ENCODE measurements at regions not wholly inside any gene's neighbourhood (a gene's known extent, or its start where the extent isn't known, plus 50 kb on each side); places are given as distances from the start of the nearest gene placed in this dataset.
"Not testable (repeated sequence)": the region's sequence is repeated elsewhere in the genome, so short reads cannot be mapped to it uniquely, and the experiment has no call there.

DNA sequence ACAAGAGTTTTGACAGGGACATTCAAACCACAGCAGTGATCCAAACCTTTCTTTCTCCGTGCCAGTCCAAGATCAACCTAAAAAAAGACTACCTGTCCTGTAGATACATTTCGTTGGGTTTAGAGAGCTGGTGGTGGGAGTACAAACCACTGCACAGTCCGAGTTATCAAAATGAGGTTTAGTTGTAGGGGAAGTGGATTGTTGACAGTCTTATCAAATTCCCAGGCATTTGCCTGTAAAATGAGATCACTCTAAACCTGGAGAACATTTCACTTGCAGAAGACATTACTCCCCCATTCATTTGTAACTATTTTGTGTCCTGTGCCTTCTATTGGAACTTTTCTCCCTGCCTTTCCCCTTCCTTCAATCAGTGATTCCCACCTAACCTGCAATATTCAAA is 469.6 kb upstream of the JARID2 start:
- Mint-ChIP-seq H3K4me1 (ENCODE audit: low read depth) (peaks cover 29% of the 10 kb centered on the region), H3K27me3 (no peaks in the 10 kb centered on the region), H3K36me3 (ENCODE audit: insufficient read depth) (no peaks in the 10 kb centered on the region), H3K27ac (no peak overlapping the region), H3K4me3 (ENCODE audit: low read depth) (no peak overlapping the region), H3K9me3 (ENCODE audit: low read depth) (peaks cover 8% of the 10 kb centered on the region)
- TF ChIP-seq, protein P1, sequence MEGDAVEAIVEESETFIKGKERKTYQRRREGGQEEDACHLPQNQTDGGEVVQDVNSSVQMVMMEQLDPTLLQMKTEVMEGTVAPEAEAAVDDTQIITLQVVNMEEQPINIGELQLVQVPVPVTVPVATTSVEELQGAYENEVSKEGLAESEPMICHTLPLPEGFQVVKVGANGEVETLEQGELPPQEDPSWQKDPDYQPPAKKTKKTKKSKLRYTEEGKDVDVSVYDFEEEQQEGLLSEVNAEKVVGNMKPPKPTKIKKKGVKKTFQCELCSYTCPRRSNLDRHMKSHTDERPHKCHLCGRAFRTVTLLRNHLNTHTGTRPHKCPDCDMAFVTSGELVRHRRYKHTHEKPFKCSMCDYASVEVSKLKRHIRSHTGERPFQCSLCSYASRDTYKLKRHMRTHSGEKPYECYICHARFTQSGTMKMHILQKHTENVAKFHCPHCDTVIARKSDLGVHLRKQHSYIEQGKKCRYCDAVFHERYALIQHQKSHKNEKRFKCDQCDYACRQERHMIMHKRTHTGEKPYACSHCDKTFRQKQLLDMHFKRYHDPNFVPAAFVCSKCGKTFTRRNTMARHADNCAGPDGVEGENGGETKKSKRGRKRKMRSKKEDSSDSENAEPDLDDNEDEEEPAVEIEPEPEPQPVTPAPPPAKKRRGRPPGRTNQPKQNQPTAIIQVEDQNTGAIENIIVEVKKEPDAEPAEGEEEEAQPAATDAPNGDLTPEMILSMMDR (IDR thresholded peaks at IDR 0.05; ENCODE audit: unreplicated experiment) = no peak
- DNase-seq (ENCODE audit: low spot score, unreplicated experiment) = no peak

- H3K4me3 Mint-ChIP-seq (ENCODE audit: low read depth) = no peak overlapping the region
- TF ChIP-seq, protein P1 (IDR thresholded peaks at IDR 0.05; ENCODE audit: unreplicated experiment) = no peak
- no peak for DNase-seq (ENCODE audit: low spot score, unreplicated experiment)
- no peaks in the 10 kb centered on the region for H3K27me3 Mint-ChIP-seq
- no peak overlapping the region for H3K27ac Mint-ChIP-seq
- no peaks in the 10 kb centered on the region for H3K36me3 Mint-ChIP-seq (ENCODE audit: insufficient read depth)
- H3K9me3 Mint-ChIP-seq (ENCODE audit: low read depth) = peaks cover 3% of the 10 kb centered on the region
- peaks cover 23% of the 10 kb centered on the region for H3K4me1 Mint-ChIP-seq (ENCODE audit: low read depth)
These were observed 463.9 kb upstream of the JARID2 start for GRCh38 chr6:14781772-14782525.

DNA sequence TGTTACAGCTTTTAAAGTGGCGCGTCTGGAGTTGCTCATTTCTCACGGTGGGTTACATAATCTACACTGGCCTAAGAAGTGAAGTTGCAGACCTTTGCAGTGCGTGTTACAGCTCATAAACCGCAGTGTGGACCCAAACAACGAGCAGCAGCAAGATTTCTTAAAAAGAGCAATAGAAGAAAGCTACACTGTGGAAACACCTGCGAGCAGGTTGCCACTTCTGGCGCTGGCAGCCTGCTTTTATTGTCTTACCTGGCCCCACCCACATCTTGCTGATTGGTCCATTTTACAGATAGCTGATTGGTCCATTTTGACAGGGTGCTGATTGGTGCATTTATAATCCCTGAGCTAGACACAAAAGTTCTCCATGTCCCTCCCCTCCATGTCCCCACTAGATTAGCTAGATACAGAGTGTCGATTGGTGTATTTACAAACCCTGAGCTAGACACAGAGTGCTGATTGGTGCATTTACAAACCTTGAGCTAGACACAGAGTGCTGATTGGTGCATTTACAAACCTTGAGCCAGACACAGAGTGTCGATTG is 462.9 kb upstream of the JARID2 start:
- not testable (repeated sequence) for H3K27ac Mint-ChIP-seq; H3K4me3 Mint-ChIP-seq (ENCODE audit: low read depth); H3K9me3 Mint-ChIP-seq (ENCODE audit: low read depth); DNase-seq (ENCODE audit: low spot score, unreplicated experiment); H3K36me3 Mint-ChIP-seq (ENCODE audit: insufficient read depth); H3K27me3 Mint-ChIP-seq
- H3K4me1 Mint-ChIP-seq (ENCODE audit: low read depth) = peaks cover 16% of the 10 kb centered on the region

- no peak for DNase-seq (ENCODE audit: low spot score, unreplicated experiment)
- TF ChIP-seq, protein P1 (IDR thresholded peaks at IDR 0.05; ENCODE audit: unreplicated experiment) = no peak
- Mint-ChIP-seq H3K4me1 (ENCODE audit: low read depth) (peaks cover 15% of the 10 kb centered on the region), H3K9me3 (ENCODE audit: low read depth) (peaks cover 3% of the 10 kb centered on the region), H3K27ac (no peak overlapping the region), H3K4me3 (ENCODE audit: low read depth) (no peak overlapping the region), H3K27me3 (no peaks in the 10 kb centered on the region), H3K36me3 (ENCODE audit: insufficient read depth) (no peaks in the 10 kb centered on the region)
These were observed 462.3 kb upstream of the JARID2 start for GRCh38 chr6:14783594-14783993.

DNA sequence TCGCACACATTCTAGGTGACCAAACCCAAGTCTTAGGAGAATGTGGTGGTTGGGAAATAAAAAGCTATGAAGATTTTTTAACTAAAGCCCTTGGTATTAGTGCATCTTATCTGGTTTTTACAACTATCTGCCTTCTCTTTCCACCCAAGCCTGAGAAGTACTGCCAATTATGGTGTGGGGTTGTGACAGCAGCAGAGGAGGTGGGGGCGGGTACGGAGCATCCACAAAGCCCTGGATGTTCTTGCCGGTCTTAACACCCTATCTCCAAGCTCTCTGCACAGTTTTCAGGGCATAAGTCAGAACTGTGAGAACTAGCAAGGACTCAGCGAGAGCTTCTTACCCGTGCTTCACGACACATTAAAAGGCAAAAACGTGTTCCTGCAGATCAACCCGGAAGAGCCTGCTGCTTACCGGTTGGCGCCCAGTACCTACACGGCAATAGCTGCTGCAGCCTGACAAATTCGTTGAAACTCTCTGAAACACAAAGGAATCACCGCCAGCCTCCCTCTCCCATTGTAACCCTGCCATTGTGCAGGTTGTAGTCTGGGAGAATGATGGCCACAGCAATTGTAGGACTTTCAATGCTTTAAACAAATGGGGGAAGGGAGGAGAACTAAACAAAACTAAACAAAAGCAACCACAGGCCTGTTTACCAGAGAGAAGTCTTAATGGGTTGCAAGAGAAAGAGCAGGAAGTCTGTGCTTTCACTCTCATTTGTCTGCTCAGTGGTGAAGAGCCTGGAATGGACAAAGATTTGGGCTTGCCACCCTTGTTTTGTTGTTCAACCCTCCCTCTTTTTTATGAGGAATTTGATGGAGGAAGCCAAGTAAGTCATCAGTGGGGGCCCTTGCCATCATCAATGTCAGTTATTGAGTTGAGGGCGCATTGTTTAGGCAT is 461.0 kb upstream of the JARID2 start:
- H3K27ac Mint-ChIP-seq = peak overlapping the region; percentile 67
- TF ChIP-seq, protein P1 (IDR thresholded peaks at IDR 0.05; ENCODE audit: unreplicated experiment) = no peak
- peaks cover 19% of the 10 kb centered on the region for H3K4me1 Mint-ChIP-seq (ENCODE audit: low read depth)
- H3K4me3 Mint-ChIP-seq (ENCODE audit: low read depth) = peak overlapping the region; percentile 2
- peaks cover 3% of the 10 kb centered on the region for H3K9me3 Mint-ChIP-seq (ENCODE audit: low read depth)
- DNase-seq (ENCODE audit: low spot score, unreplicated experiment) = no peak
- H3K27me3 Mint-ChIP-seq = no peaks in the 10 kb centered on the region
- H3K36me3 Mint-ChIP-seq (ENCODE audit: insufficient read depth) = no peaks in the 10 kb centered on the region

Measured in progenitor cell of endocrine pancreas (in vitro differentiated cells).